ENCODE measurements at regions not wholly inside any gene's neighbourhood (a gene's known extent, or its start where the extent isn't known, plus 50 kb on each side); places are given as distances from the start of the nearest gene placed in this dataset.

DNA sequence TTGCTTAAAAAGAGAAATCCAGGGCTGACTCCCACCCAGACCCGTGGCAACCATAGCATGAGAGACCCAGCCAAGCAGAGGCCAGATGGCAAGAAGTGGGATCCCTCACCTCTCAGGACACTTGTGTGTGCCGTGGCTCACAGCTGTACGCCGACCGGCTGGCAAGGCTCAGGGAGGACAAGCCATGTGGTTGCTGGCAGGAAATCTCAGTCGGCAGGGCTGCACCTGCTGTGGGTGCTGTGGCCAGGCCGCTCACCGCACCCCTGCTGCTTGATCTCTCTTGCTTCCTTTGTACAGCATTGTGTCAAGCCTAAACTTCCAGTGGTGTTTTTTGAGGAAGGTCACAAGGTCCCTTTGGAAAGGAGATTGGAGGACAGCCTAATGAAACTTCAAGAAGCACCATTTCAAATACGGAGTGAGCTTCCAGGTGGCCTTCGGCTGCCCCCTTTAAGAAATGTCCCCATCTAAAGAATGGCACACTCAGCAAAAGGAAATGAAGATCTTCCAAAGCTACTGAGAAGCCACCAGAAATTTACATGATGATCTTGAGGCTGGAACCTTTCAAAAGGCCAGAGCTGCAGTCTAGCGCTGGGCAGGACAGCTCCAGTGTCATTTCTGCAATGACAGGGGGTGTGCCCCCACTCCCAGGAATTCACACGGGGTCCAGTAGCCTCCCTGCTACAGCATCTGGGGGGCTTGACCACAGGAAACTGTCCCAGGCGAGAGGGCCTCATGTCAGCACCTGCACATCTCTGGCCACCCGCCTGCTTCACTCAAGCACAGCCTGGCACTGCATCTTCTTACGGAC, 409.0 kb upstream of the MGMT start:
- Histone ChIP-seq H3K36me3 (no peaks in the 10 kb centered on the region), H3K4me3 (no peak overlapping the region), H3F3A (ENCODE audit: low read depth) (no peaks in the 10 kb centered on the region), H3K27me3 (no peaks in the 10 kb centered on the region), H3K9me3 (ENCODE audit: low read depth) (no peaks in the 10 kb centered on the region), H3K4me1 (peaks cover 28% of the 10 kb centered on the region), H4K20me1 (ENCODE audit: low read depth) (no peaks in the 10 kb centered on the region), H2AFZ (replicated peaks) (no peak overlapping the region), H3K27ac (no peak overlapping the region), H3K4me2 (no peak overlapping the region), H3K9ac (no peak overlapping the region), H3K79me2 (ENCODE audit: low read depth) (no peaks in the 10 kb centered on the region)
- no peaks in the 10 kb centered on the region for H3K27me3 Mint-ChIP-seq (ENCODE audit: insufficient read depth, low read depth)
- no peaks in the 10 kb centered on the region for H3K9me3 Mint-ChIP-seq
- TF ChIP-seq EZH2phosphoT487 (IDR thresholded peaks at IDR 0.05) = no peak
- DNase-seq (ENCODE audit: low spot score) = no peak
- no peaks in the 10 kb centered on the region for H3K36me3 Mint-ChIP-seq
- H3K4me1 Mint-ChIP-seq = peaks cover 14% of the 10 kb centered on the region
- no peak overlapping the region for H3K4me3 Mint-ChIP-seq
- H3K27ac Mint-ChIP-seq = no peak overlapping the region

DNA sequence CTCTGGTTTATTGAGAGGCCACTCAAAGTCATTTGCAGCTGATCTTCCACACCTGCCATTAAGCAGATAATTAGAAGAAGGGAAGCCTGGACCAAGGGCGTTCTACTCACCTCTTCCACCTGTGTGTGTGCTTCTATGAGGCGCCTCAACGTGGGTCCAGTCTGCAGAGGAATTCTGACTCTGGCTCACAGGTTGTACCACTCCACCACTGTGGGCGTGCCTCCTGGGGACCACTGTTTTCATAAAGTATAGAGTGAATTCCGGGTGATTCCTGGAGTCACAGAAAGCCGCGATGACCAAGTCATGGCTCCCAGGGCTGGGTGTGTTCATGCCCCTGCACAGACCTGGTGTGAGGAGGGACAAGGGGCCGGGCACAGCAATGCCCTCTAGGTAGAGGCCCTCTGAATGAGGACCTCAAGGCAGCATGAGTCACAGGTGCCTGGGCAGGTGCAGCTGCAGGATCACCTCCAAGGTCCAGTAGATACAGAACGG, 408.3 kb upstream of the MGMT start:
- no peaks in the 10 kb centered on the region for H3F3A ChIP-seq (ENCODE audit: low read depth)
- no peaks in the 10 kb centered on the region for H3K27me3 ChIP-seq
- H3K9ac ChIP-seq = no peak overlapping the region
- no peaks in the 10 kb centered on the region for H3K79me2 ChIP-seq (ENCODE audit: low read depth)
- H3K4me3 ChIP-seq = no peak overlapping the region
- Mint-ChIP-seq H3K9me3 (no peaks in the 10 kb centered on the region), H3K27ac (no peak overlapping the region), H3K4me3 (no peak overlapping the region), H3K36me3 (no peaks in the 10 kb centered on the region), H3K4me1 (peaks cover 14% of the 10 kb centered on the region), H3K27me3 (ENCODE audit: insufficient read depth, low read depth) (no peaks in the 10 kb centered on the region)
- H4K20me1 ChIP-seq (ENCODE audit: low read depth) = no peaks in the 10 kb centered on the region
- H2AFZ ChIP-seq (replicated peaks) = no peak overlapping the region
- no peak overlapping the region for H3K27ac ChIP-seq
- H3K4me2 ChIP-seq = no peak overlapping the region
- TF ChIP-seq EZH2 (IDR thresholded peaks at IDR 0.05) = no peak
- TF ChIP-seq, protein P1, sequence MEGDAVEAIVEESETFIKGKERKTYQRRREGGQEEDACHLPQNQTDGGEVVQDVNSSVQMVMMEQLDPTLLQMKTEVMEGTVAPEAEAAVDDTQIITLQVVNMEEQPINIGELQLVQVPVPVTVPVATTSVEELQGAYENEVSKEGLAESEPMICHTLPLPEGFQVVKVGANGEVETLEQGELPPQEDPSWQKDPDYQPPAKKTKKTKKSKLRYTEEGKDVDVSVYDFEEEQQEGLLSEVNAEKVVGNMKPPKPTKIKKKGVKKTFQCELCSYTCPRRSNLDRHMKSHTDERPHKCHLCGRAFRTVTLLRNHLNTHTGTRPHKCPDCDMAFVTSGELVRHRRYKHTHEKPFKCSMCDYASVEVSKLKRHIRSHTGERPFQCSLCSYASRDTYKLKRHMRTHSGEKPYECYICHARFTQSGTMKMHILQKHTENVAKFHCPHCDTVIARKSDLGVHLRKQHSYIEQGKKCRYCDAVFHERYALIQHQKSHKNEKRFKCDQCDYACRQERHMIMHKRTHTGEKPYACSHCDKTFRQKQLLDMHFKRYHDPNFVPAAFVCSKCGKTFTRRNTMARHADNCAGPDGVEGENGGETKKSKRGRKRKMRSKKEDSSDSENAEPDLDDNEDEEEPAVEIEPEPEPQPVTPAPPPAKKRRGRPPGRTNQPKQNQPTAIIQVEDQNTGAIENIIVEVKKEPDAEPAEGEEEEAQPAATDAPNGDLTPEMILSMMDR (IDR thresholded peaks at IDR 0.05) = no peak
- no peak for TF ChIP-seq EZH2phosphoT487 (IDR thresholded peaks at IDR 0.05)
- H3K36me3 ChIP-seq = no peaks in the 10 kb centered on the region
- H3K4me1 ChIP-seq = peaks cover 28% of the 10 kb centered on the region
- H3K9me3 ChIP-seq (ENCODE audit: low read depth) = no peaks in the 10 kb centered on the region
- no peak for DNase-seq (ENCODE audit: low spot score)

DNA sequence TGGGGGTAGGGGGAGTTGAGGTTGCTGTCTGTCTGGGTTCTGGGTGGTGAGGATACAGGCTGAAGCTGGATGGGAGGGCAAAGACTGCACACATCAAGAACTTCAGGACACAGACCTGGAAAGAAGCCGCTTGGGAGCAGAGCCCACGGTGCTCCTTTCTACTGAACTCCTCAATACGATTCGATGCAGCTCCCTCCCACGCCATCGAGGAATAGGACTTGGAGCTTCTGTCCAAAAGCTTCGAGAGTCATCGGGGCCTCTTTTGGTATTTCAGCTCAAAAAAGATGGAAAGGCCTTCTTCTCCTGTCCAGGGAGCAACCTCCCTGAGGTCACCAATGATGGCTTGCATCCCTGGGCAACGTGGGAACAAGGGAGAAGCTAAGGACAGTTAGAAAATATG, 407.1 kb upstream of the MGMT start:
- TF ChIP-seq, protein P1 (IDR thresholded peaks at IDR 0.05) = no peak
- TF ChIP-seq EZH2phosphoT487 (IDR thresholded peaks at IDR 0.05) = no peak
- TF ChIP-seq EZH2 (IDR thresholded peaks at IDR 0.05) = no peak
- Histone ChIP-seq H3K4me1 (peaks cover 28% of the 10 kb centered on the region), H3K27ac (no peak overlapping the region), H3K27me3 (no peaks in the 10 kb centered on the region), H4K20me1 (ENCODE audit: low read depth) (no peaks in the 10 kb centered on the region), H3F3A (ENCODE audit: low read depth) (no peaks in the 10 kb centered on the region), H3K4me2 (no peak overlapping the region), H3K9ac (no peak overlapping the region), H3K36me3 (no peaks in the 10 kb centered on the region), H3K9me3 (ENCODE audit: low read depth) (no peaks in the 10 kb centered on the region), H3K4me3 (no peak overlapping the region), H2AFZ (replicated peaks) (no peak overlapping the region), H3K79me2 (ENCODE audit: low read depth) (no peaks in the 10 kb centered on the region)
- Mint-ChIP-seq H3K4me1 (peaks cover 11% of the 10 kb centered on the region), H3K27ac (no peak overlapping the region), H3K36me3 (no peaks in the 10 kb centered on the region), H3K9me3 (no peaks in the 10 kb centered on the region), H3K27me3 (ENCODE audit: insufficient read depth, low read depth) (peaks cover 3% of the 10 kb centered on the region), H3K4me3 (no peak overlapping the region)
- DNase-seq (ENCODE audit: low spot score) = no peak

DNA sequence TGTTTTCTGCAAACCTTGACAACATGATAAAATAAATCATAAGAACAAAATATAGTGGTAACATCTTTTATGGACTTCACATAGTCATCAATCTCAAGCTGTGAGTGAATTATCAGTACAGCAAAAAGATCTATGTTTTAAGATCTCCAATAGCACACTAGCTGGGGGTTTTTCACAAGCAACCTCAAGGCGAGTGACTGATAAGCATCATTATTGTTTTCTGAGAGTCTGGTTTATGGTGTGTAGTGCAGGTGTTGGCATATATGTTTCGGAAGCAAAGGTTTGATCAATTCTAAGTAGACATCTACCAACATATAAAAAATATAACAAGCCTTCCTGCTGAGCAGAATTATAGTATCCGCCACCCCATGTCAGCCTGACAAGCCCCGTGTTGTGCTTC, 403.8 kb upstream of the MGMT start:
- no peak for DNase-seq (ENCODE audit: low spot score)
- no peak for TF ChIP-seq EZH2phosphoT487 (IDR thresholded peaks at IDR 0.05)
- no peak for TF ChIP-seq EZH2 (IDR thresholded peaks at IDR 0.05)
- Histone ChIP-seq H3K9ac (no peak overlapping the region), H3K4me1 (peaks cover 8% of the 10 kb centered on the region), H2AFZ (replicated peaks) (no peak overlapping the region), H3F3A (ENCODE audit: low read depth) (no peaks in the 10 kb centered on the region), H3K27me3 (no peaks in the 10 kb centered on the region), H3K4me3 (no peak overlapping the region), H3K36me3 (no peaks in the 10 kb centered on the region), H3K9me3 (ENCODE audit: low read depth) (no peaks in the 10 kb centered on the region), H3K27ac (no peak overlapping the region), H3K4me2 (no peak overlapping the region), H3K79me2 (ENCODE audit: low read depth) (no peaks in the 10 kb centered on the region), H4K20me1 (ENCODE audit: low read depth) (no peaks in the 10 kb centered on the region)
- H3K27ac Mint-ChIP-seq = no peak overlapping the region
- H3K4me3 Mint-ChIP-seq = no peak overlapping the region
- H3K27me3 Mint-ChIP-seq (ENCODE audit: insufficient read depth, low read depth) = peaks cover 3% of the 10 kb centered on the region
- no peaks in the 10 kb centered on the region for H3K4me1 Mint-ChIP-seq
- no peaks in the 10 kb centered on the region for H3K9me3 Mint-ChIP-seq
- H3K36me3 Mint-ChIP-seq = no peaks in the 10 kb centered on the region
